Activated naive CD8-positive, alpha-beta T cell treated with anti-CD3 and anti-CD28 coated beads for 36 hours (primary cell): ENCODE measurements at regions not wholly inside any gene's neighbourhood (a gene's known extent, or its start where the extent isn't known, plus 50 kb on each side); places are given as distances from the start of the nearest gene placed in this dataset.

Experiments used
- DNase-seq: peaks from one replicate; pipeline ENCODE4 v3.0.0; 2021
- H3K27ac Mint-ChIP-seq: one replicate; pipeline ENCODE4 v1.8.0; 2022; ENCODE audit warnings: mild to moderate bottlenecking, moderate library complexity, mixed read lengths
- H3K27me3 Mint-ChIP-seq: one replicate; pipeline ENCODE4 v1.8.0; 2022; ENCODE audit warnings: mild to moderate bottlenecking, mixed read lengths
- H3K36me3 Mint-ChIP-seq: one replicate; pipeline ENCODE4 v1.8.0; 2021; ENCODE audit warnings: mild to moderate bottlenecking, mixed read lengths
- H3K4me1 Mint-ChIP-seq: one replicate; pipeline ENCODE4 v1.8.0; 2021; ENCODE audit warnings: mixed read lengths
- H3K4me3 Mint-ChIP-seq: one replicate; pipeline ENCODE4 v1.8.0; 2022; ENCODE audit warnings: mild to moderate bottlenecking, moderate library complexity, mixed read lengths
- H3K9me3 Mint-ChIP-seq: one replicate; pipeline ENCODE4 v1.8.0; 2022; ENCODE audit warnings: mixed read lengths

DNA sequence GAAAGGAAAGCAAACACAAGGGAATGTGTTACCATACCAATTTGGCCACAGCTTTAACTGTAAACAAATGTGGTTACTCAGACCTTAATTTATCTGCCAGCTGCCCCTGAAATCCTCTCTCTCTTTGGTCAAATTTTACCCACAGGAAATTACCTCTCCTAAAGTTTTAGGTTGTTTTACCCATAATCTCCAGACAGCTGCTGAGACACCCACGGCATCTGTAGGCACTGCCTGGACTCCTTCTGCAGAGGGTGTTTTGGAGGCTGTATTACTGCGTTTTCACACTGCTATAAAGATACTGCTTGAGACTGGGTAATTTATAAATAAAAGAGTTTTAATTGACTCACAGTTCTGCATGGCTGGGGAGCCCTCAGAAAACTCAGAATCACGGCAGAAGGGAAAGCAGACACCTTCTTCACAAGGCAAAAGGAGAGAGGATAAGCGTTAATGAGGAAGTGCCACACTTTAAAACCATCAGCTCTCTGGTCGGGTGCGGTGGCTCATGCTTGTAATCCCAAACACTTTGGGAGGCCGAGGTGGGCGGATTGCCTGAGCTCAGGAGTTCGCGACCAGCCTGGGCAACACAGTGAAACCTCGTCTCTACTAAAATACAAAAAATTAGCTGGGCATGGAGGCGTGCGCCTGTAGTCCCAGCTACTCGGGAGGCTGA lies 677.5 kb upstream of the FSHR start:
- DNase-seq, result no peak
- no peak overlapping the region for H3K4me3 Mint-ChIP-seq
- peaks cover 4% of the 10 kb centered on the region for H3K27me3 Mint-ChIP-seq
- no peaks in the 10 kb centered on the region for H3K4me1 Mint-ChIP-seq
- H3K27ac Mint-ChIP-seq, result no peak overlapping the region
- H3K36me3 Mint-ChIP-seq, result no peaks in the 10 kb centered on the region
- H3K9me3 Mint-ChIP-seq, result no peaks in the 10 kb centered on the region

DNA sequence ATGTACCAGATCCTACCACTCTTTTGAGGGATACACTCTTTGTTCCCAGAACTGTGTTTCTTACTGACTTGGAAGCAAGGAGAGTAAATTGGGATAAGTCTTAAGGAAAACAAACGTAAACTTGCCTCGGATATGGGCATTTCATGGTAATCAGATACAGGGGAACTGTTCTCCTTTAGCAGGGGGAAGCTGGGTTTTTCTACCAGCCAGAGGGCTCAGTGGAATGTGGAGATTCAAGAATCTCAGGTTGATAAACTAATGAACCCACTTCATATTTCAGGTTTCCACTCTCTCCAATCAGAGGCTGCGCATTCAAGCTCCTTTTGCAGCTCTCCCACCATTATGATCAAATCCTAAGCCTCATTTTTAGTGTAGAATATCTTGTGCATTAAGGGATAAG lies 676.5 kb upstream of the FSHR start:
- H3K27ac Mint-ChIP-seq, result no peak overlapping the region

DNA sequence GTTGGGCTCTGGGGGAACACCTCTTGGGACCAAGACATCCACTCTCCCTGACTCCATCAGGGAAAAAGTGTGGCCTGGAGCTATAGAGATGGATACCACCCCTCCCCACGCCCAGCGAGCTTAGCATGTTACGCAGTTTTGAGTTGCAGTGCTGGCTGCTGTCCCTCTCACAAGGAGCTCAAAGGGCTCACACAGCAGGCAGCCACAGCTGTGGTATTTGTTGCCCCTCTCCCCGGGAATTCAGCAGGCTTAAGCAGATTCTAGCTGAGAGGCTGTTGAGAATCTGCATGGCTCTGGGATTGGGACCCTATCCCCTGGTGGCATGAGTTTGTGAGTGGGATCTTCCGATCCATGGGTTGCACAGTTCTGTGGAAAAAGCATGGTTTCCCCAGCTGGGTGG lies 673.1 kb upstream of the FSHR start:
- no peak for DNase-seq
- H3K36me3 Mint-ChIP-seq, result no peaks in the 10 kb centered on the region
- no peak overlapping the region for H3K27ac Mint-ChIP-seq
- H3K9me3 Mint-ChIP-seq, result peaks cover 19% of the 10 kb centered on the region
- no peak overlapping the region for H3K4me3 Mint-ChIP-seq
- peaks cover 4% of the 10 kb centered on the region for H3K27me3 Mint-ChIP-seq
- H3K4me1 Mint-ChIP-seq, result no peaks in the 10 kb centered on the region

More for the DNA sequence above, 676.5 kb upstream of the FSHR start:
- Mint-ChIP-seq H3K4me3 (no peak overlapping the region), H3K27me3 (peaks cover 4% of the 10 kb centered on the region), H3K9me3 (no peaks in the 10 kb centered on the region), H3K36me3 (no peaks in the 10 kb centered on the region), H3K4me1 (no peaks in the 10 kb centered on the region)
- no peak for DNase-seq

DNA sequence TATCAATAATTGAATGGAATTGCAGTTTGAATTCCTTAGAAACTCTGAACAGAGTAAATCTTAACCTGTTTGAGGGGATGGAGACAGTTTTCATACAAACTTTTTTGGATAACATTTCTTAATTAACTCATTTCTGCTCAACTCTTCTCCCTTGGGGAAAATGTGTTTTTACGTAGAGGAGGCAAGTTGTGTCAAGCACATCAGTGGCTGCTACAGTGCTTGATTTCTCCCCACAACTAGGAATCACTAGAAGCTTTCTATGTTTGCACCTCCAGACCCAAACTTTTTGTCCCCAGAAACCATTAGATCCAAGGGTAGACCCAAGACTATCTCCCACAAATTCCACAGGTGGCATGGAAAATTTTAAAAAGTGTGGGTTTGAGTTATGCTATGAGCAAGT lies 658.9 kb upstream of the FSHR start:
- DNase-seq, result no peak
- Mint-ChIP-seq H3K27ac (no peak overlapping the region), H3K4me1 (no peaks in the 10 kb centered on the region), H3K27me3 (no peaks in the 10 kb centered on the region), H3K9me3 (no peaks in the 10 kb centered on the region), H3K36me3 (no peaks in the 10 kb centered on the region), H3K4me3 (no peak overlapping the region)

DNA sequence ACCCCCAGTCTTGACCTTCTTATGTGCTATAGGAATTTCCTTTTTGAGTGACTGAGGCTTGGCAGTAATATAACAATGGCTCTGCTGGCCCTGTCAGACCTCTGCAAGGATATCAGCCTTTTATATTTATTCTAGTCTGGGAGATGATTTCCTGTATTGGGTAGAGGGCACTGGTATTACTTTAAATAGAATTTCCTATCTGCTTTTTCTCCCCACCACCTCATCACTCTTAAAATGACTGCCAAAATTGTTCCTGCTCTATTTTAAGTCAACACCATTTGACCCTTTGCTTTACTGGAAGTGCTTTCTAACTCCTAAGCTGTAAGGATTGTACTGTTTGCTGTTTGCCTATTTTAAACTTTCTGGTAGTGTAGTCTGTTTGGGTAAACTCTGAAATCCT lies 658.4 kb upstream of the FSHR start:
- H3K36me3 Mint-ChIP-seq, result no peaks in the 10 kb centered on the region
- no peak overlapping the region for H3K4me3 Mint-ChIP-seq
- H3K27me3 Mint-ChIP-seq, result no peaks in the 10 kb centered on the region
- peaks cover under 1% of the 10 kb centered on the region for H3K9me3 Mint-ChIP-seq
- no peaks in the 10 kb centered on the region for H3K4me1 Mint-ChIP-seq
- H3K27ac Mint-ChIP-seq, result no peak overlapping the region
- no peak for DNase-seq

DNA sequence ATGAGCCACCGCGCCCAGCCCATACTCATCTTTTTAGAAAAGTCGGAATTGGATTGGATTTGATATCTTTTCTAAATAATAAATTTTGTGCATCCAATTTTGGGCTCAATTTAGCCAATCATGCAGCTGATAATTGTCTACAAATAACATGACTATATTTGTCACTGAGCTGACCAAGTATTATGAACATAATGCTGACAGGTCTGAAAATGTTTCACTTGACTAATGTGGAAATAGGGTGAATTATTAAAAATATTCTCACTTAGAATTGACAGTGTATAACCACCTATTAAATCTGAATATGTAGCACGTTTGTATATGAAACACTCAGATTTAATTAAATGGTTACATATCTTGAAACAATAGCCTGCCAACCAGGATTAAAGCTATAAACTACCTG lies 657.2 kb upstream of the FSHR start:
- H3K27ac Mint-ChIP-seq, result no peak overlapping the region
- peaks cover 1% of the 10 kb centered on the region for H3K9me3 Mint-ChIP-seq
- no peak for DNase-seq
- H3K4me3 Mint-ChIP-seq, result no peak overlapping the region
- H3K36me3 Mint-ChIP-seq, result no peaks in the 10 kb centered on the region
- no peaks in the 10 kb centered on the region for H3K4me1 Mint-ChIP-seq
- H3K27me3 Mint-ChIP-seq, result no peaks in the 10 kb centered on the region

DNA sequence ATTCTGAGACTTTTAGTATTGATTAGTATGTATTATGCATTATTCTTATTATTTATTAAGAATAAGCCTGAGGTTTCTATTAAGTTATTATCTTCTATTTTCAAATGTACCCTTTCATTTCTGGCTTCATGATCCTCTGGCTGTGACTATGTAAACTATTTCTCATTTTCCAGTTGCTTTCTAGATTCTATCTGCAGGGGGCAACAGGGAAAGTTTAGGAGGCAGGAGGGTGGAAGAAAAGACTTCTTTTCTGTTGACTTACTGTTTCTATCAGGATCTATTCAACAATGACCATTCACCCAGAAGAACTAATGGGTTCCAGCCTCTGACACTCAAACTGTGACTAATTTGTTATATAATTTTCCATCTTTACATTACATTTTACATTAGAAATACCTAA lies 653.4 kb upstream of the FSHR start:
- H3K27me3 Mint-ChIP-seq, result no peaks in the 10 kb centered on the region
- H3K4me3 Mint-ChIP-seq, result no peak overlapping the region
- H3K36me3 Mint-ChIP-seq, result no peaks in the 10 kb centered on the region
- DNase-seq, result no peak
- no peaks in the 10 kb centered on the region for H3K4me1 Mint-ChIP-seq
- no peak overlapping the region for H3K27ac Mint-ChIP-seq
- peaks cover 1% of the 10 kb centered on the region for H3K9me3 Mint-ChIP-seq

DNA sequence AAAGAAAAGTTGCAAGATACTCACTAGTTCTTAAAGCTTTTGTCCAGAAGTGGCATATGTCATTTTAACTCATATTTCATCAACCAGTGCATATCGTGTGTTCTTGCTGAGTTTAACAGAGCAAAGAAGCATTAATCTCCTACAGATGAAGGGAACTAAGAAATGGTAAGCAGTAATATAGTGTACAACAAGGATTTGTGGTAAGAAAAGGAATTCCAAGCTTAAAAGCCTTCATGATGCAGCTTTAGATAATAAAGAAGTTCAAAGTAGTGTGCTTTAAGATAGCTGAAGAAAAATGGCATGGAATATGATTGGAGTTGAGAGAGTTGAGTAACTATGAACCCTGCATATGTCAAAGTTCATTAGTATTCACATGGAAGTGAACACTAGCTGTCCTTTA lies 649.8 kb upstream of the FSHR start:
- Mint-ChIP-seq H3K4me3 (no peak overlapping the region), H3K4me1 (no peaks in the 10 kb centered on the region)
- no peak for DNase-seq

DNA sequence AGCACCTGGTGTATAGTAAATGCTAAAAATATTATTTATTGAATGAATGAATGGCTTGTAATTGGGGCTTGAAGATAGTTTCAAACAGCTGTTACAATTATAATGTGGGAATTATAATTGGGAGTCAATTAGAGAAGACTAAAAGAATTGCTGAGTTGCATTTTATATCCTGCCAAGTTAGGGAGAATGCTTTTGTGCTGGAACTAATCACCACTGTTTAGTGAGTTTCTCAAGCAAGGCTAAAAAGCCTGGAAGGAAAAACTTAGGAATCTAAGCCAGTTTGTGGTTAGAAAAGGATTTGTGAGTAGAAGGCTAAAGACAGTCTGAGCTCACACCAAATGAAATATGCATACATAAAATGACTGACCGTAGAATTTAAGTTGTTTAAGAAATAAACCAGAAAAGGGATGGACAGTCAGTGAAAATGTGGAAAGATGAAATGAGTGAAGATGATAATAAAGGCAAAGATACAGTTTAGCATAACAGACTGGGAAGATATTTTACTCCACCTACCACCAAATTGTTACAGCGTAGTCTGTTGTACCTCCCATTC lies 647.7 kb upstream of the FSHR start:
- DNase-seq, result no peak
- Mint-ChIP-seq H3K9me3 (peaks cover 4% of the 10 kb centered on the region), H3K27ac (no peak overlapping the region), H3K27me3 (no peaks in the 10 kb centered on the region), H3K4me3 (no peak overlapping the region), H3K4me1 (no peaks in the 10 kb centered on the region), H3K36me3 (no peaks in the 10 kb centered on the region)

More for the DNA sequence above, 649.8 kb upstream of the FSHR start:
- peaks cover 6% of the 10 kb centered on the region for H3K9me3 Mint-ChIP-seq
- no peaks in the 10 kb centered on the region for H3K27me3 Mint-ChIP-seq
- no peak overlapping the region for H3K27ac Mint-ChIP-seq
- H3K36me3 Mint-ChIP-seq, result no peaks in the 10 kb centered on the region

DNA sequence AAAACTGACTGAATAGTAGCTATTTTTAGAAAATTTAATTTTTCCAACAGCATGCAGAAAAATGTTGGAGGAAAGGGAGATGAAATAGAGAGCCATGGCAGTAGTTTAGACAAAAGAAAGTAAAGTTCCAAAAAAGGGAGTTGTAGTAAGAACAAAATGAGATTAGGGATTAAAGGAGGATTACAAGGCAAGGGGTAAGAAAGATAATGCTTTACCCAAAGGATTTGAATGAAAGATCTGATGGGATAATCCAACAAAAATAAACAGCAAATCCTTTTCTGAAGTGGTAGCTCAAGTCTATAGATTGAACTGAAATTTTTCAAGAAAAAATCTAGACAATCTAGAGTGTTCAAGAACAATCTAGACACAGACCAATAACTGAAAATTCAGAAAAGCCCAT lies 644.3 kb upstream of the FSHR start:
- H3K36me3 Mint-ChIP-seq, result no peaks in the 10 kb centered on the region

DNA sequence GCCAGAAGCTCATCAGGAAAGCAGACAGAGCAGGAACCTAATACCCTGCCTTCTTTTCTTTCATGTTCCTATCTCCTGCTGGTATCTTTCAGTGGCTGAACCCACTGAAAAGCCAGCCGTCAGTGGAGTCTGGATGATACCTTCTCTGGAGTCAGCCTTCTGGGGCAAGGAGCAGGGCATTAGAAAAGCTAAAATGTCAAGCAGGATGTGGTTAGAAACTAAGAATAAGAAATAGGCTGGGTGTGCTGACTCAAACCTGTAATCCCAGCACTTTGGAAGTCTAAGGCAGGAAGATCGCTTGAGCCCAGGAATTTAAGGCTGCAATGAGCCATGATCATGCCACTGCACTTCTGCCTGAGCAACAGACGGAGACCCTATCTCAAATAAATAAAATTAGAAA lies 642.0 kb upstream of the FSHR start:
- H3K27ac Mint-ChIP-seq, result no peak overlapping the region
- no peaks in the 10 kb centered on the region for H3K4me1 Mint-ChIP-seq
- H3K36me3 Mint-ChIP-seq, result no peaks in the 10 kb centered on the region
- DNase-seq, result no peak
- H3K4me3 Mint-ChIP-seq, result no peak overlapping the region
- H3K27me3 Mint-ChIP-seq, result no peaks in the 10 kb centered on the region
- H3K9me3 Mint-ChIP-seq, result no peaks in the 10 kb centered on the region

More for the DNA sequence above, 644.3 kb upstream of the FSHR start:
- peaks cover 4% of the 10 kb centered on the region for H3K9me3 Mint-ChIP-seq
- no peaks in the 10 kb centered on the region for H3K4me1 Mint-ChIP-seq
- no peaks in the 10 kb centered on the region for H3K27me3 Mint-ChIP-seq
- H3K27ac Mint-ChIP-seq, result no peak overlapping the region
- H3K4me3 Mint-ChIP-seq, result no peak overlapping the region
- no peak for DNase-seq

DNA sequence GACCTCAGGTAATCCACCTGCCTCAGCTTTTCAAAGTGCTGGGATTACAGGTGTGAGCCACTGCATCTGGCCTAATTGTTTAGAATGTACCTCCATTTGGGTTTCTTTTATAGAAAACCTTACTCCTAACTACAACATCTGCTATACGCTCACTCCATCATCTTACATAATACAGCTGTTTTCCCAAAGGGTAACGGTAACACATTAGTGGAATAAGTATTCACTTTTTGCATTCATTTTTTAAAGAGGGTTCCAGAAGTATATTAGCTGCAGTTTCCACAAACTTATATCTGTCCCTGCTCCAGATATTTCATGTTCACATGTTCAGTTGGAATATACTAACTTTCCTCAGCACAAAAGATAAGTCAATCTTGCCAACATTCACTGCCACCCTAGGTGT lies 640.1 kb upstream of the FSHR start:
- Mint-ChIP-seq H3K27ac (no peak overlapping the region), H3K27me3 (no peaks in the 10 kb centered on the region), H3K4me3 (no peak overlapping the region), H3K9me3 (no peaks in the 10 kb centered on the region), H3K36me3 (no peaks in the 10 kb centered on the region), H3K4me1 (no peaks in the 10 kb centered on the region)
- DNase-seq, result no peak

DNA sequence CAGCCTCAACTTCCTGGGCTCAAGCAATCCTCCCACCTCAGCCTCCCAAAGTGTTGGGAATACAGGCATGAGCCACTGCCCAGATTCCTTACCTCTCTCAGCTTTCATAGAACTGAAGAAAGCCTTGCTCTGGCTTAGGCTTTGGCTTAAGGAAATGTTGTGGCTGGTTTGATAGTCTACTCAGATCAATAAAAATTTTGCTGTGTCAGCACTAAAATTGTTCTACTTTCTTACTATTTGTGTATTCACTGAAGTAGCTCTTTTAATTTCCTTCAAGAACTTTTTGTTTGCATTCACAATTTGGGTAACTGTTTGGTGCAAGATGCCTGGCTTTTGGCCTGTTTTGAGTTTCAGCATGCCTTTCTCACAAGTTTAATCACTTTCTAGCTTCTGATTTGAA lies 634.0 kb upstream of the FSHR start:
- Mint-ChIP-seq H3K27ac (no peak overlapping the region), H3K36me3 (no peaks in the 10 kb centered on the region), H3K9me3 (no peaks in the 10 kb centered on the region), H3K4me1 (no peaks in the 10 kb centered on the region), H3K4me3 (no peak overlapping the region), H3K27me3 (no peaks in the 10 kb centered on the region)
- DNase-seq, result no peak

DNA sequence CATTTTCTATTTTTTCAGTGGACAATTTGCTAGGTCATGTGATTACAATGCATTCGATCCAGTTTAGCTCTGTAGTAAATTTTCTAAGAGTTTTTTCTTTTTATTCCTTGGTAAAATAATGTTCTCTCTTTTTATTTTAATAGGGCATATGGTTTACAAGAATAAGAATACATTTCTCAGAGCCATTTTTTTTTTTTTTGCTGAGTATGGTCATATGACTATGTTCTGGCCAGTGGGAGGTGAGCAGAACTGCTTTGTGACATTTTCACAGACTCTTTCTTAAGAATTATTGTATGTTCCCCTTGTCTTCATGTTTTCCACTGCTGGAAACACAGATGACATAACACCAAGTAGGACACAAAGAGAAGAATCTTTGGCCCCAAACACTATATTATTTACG lies 626.6 kb upstream of the FSHR start:
- Mint-ChIP-seq H3K4me1 (no peaks in the 10 kb centered on the region), H3K9me3 (peaks cover 4% of the 10 kb centered on the region), H3K4me3 (no peak overlapping the region), H3K27ac (no peak overlapping the region), H3K36me3 (no peaks in the 10 kb centered on the region), H3K27me3 (no peaks in the 10 kb centered on the region)
- no peak for DNase-seq

DNA sequence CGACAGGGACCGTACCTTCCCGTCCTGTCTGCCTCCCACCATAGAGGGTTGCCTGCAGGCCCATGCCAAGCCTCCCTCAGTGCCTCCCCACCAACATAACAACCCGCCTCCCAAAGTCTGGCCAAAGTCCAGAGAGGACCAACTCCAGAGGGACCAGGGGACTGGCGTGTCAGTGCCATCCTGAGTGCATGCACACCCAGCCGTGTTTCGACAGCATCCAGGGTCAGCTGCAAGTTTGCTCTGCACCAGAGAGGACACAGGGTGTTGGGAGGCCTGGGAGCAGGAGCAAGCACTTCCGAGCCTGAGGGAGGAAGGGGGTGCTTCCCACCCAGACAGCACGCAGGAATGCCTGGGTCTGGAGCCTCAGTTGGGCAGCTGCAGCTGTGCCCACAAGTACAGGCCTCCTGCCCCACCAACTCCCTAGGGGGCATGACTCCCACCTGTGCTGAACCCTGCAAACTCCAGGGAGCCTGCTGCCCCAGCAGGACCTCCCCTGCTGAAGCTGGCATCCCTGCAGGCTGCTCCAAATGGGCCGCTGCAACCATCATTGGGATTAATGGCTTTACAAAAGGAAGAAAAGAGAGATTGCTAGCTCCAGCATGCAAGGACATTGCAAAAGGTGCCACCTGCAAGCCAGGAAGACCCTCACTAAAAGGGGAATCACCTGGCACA lies 618.1 kb upstream of the FSHR start:
- no peaks in the 10 kb centered on the region for H3K9me3 Mint-ChIP-seq
- DNase-seq, result no peak
- no peaks in the 10 kb centered on the region for H3K27me3 Mint-ChIP-seq
- H3K36me3 Mint-ChIP-seq, result no peaks in the 10 kb centered on the region
- no peaks in the 10 kb centered on the region for H3K4me1 Mint-ChIP-seq
- no peak overlapping the region for H3K4me3 Mint-ChIP-seq
- H3K27ac Mint-ChIP-seq, result no peak overlapping the region

DNA sequence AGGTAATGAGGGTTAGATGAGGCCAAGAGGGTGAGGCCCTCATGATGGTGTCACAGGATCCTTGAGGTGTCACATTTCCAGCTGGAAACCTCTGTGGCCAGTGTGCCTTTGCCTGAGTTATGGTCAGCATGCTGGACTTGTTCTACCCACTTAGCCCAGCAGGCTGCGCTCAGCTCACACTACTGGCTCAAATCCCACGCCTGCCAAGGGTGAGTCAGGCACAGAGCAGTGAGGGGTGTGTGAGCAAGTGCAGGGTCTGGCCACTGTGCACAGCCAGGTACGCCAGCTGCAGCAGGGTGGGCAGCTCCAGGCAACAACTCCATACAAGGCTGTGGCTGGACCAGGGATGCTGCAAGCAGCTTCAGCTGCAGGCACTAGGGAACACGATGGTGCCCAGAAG lies 616.6 kb upstream of the FSHR start:
- H3K4me1 Mint-ChIP-seq, result no peaks in the 10 kb centered on the region
- no peak overlapping the region for H3K4me3 Mint-ChIP-seq
- no peak overlapping the region for H3K27ac Mint-ChIP-seq
- H3K9me3 Mint-ChIP-seq, result no peaks in the 10 kb centered on the region
- H3K27me3 Mint-ChIP-seq, result no peaks in the 10 kb centered on the region
- peak; percentile 1 for DNase-seq
- no peaks in the 10 kb centered on the region for H3K36me3 Mint-ChIP-seq
